Ovary (tissue), 7 donors: ENCODE measurements at regions not wholly inside any gene's neighbourhood (a gene's known extent, or its start where the extent isn't known, plus 50 kb on each side); places are given as distances from the start of the nearest gene placed in this dataset.

Experiments used
- DNase-seq, 5 donors: peaks; one replicate each; pipeline ENCODE4 v3.0.0-alpha.2; 2019 to 2020
- H3K27ac ChIP-seq, 2 donors: fragments of 200-600 bp; one replicate each; pipeline versions ENCODE4 v1.5.1 to v1.8.0; 2019 to 2022
- H3K27me3 ChIP-seq: fragments of 200-600 bp; one replicate; pipeline ENCODE4 v1.8.0; 2022
- H3K36me3 ChIP-seq: fragments of 200-600 bp; sonication (generic); one replicate; pipeline ENCODE4 v1.5.1; 2019
- H3K4me1 ChIP-seq: one replicate; pipeline ENCODE4 v1.8.1; 2013; ENCODE audit warnings: mild to moderate bottlenecking, moderate library complexity; ENCODE audit not compliant: insufficient read depth
- H3K4me3 ChIP-seq: fragments of 200-600 bp; sonication (generic); one replicate; pipeline ENCODE4 v1.5.1; 2017
- H3K9me3 ChIP-seq, 2 donors: fragments of 200-600 bp in 1 of 2; sonication (generic) in 1 of 2; one replicate each; pipeline versions ENCODE4 v1.5.1 to v1.8.1; 2013 to 2019; ENCODE audit warnings: mild to moderate bottlenecking in 1 of 2, moderate library complexity in 1 of 2
- EP300 ChIP-seq: sonication (generic); formaldehyde crosslinking; IDR thresholded peaks from one replicate; pipeline ENCODE4 v1.6.1; 2017; ENCODE audit warnings: antibody characterized with exemption
- POLR2A ChIP-seq: fragments of 450-650 bp; IDR thresholded peaks from one replicate; pipeline ENCODE4 v1.6.1; 2017; ENCODE audit warnings: antibody characterized with exemption, mild to moderate bottlenecking, moderate library complexity
- WGBS, 3 donors: extraction: QIAGEN DNeasy Blood & Tissue Kit in 1 of 3; methylation state at CpG; one replicate each; pipeline versions ENCODE4 v1.1.5 to v1.1.7; 2013 to 2017; 5-methylcytosine and 5-hydroxymethylcytosine counted together
- intact Hi-C, 4 donors: fragments of 100-400 bp; cut with DNase I; formaldehyde crosslinking; loops; one replicate each; pipeline versions ENCODE4 v1.11.0 to v1.15.1; 2022 to 2023
- TF ChIP-seq, protein P1 (sequence below), 3 donors: fragments of 450-650 bp in 2 of 3; fragments of 200-600 bp in 1 of 3; IDR thresholded peaks; one replicate each; pipeline versions ENCODE4 v1.5.1 to v1.8.0; 2016 to 2022; ENCODE audit warnings: antibody characterized with exemption in 3 of 3, mild to moderate bottlenecking in 1 of 3
- donor health status: DM: no; HTN: no; CAD: no; lungs with moderate emphysema.
- donor health status: DM: no; HTN: no; CAD: no.
- donor health status: Bipolar disorder and iron deficiency.
- donor health status: DM: no; HTN: no; CAD: no.
- donor health status: DM: yes; HTN: yes; CAD: no.

GRCh38 chr7:47094462-47094861 is 487.4 kb downstream of the TNS3 start:
- intact Hi-C loops: no loop called here
- no peaks in the 10 kb centered on the region for H3K36me3 ChIP-seq
- no peak for DNase-seq
- no peak overlapping the region for H3K4me3 ChIP-seq
- no peaks in the 10 kb centered on the region for H3K9me3 ChIP-seq
- WGBS, 3 donors: 93 to 96% (median 96%) methylated on average over 7 of the region's 7 CpGs
- no peaks in the 10 kb centered on the region for H3K4me1 ChIP-seq
- TF ChIP-seq EP300: no peak
- no peak for TF ChIP-seq POLR2A
- TF ChIP-seq, protein P1, sequence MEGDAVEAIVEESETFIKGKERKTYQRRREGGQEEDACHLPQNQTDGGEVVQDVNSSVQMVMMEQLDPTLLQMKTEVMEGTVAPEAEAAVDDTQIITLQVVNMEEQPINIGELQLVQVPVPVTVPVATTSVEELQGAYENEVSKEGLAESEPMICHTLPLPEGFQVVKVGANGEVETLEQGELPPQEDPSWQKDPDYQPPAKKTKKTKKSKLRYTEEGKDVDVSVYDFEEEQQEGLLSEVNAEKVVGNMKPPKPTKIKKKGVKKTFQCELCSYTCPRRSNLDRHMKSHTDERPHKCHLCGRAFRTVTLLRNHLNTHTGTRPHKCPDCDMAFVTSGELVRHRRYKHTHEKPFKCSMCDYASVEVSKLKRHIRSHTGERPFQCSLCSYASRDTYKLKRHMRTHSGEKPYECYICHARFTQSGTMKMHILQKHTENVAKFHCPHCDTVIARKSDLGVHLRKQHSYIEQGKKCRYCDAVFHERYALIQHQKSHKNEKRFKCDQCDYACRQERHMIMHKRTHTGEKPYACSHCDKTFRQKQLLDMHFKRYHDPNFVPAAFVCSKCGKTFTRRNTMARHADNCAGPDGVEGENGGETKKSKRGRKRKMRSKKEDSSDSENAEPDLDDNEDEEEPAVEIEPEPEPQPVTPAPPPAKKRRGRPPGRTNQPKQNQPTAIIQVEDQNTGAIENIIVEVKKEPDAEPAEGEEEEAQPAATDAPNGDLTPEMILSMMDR (IDR thresholded peaks at IDR 0.05): no peak
- H3K27ac ChIP-seq: no peak overlapping the region
- no peaks in the 10 kb centered on the region for H3K27me3 ChIP-seq

DNA sequence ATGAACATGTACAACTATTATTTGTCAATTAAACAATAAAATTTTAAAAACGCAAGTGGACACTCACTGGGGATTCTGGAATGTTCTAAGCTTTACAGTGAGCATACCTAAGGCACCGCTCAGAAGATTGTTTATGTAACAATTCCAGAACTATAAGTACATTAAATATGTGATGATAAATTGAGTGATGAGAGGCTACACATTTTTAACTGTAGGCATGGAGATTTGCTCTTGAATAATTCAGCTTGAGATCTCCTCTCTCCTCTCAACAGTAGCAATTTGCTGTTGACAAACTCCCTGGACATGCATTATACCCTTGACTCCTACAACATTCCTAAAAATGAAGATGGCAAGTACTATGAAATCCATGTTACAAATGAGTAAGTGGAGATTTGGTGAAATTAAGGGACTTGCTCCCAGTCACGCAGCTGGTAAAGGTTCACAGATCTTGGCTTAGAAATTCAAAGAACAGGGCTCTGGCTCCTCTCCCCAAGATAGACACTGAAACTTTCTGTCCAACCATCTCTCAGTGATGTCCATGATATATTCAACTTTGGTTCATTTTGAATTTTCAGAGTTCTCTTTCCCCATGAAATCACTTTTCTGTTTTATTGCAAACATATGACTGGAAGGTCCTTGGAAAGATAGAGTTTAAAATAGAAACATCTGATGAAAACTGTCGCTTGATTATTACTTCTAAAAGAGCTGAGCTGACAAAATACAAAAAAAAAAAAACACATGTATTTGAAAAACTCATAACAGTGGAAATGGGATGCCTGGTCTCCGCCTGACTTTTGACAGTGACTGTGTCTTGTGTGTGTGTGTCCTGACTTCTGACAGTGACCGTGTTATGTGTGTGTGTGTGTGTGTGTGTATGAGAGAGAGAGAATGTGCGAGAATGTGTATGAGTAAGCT is 488.3 kb downstream of the TNS3 start:
- WGBS, 3 donors: 78 to 86% (median 81%) methylated on average over 7 of the region's 7 CpGs
- Histone ChIP-seq H3K36me3 (no peaks in the 10 kb centered on the region), H3K4me1 (no peaks in the 10 kb centered on the region), H3K27me3 (no peaks in the 10 kb centered on the region), H3K27ac (no peak overlapping the region), H3K9me3 (no peaks in the 10 kb centered on the region), H3K4me3 (no peak overlapping the region)
- DNase-seq: no peak
- TF ChIP-seq POLR2A (no peak), EP300 (no peak)
- TF ChIP-seq, protein P1 (IDR thresholded peaks at IDR 0.05): no peak
- intact Hi-C loops: no loop called here

GRCh38 chr7:47092336-47092735 is 489.6 kb downstream of the TNS3 start:
- intact Hi-C loops: no loop called here

DNA sequence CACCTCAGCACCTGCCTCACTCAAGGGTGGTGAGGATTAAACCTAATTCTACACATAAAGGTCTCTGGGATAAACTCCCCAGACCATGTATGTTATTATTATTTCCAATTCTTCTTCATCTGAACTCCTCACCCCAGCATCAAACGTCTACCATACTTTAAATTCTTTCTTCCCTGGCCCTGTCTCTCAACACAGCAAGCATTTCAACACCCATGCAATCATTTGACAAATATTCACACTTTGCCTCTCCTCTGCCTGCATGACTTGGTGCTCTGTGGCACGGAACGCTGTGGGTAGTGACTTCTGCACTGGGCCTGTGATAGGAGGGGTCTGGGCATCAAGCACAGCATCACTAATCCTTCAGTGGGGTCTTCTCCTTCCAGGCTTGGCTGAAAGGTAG is 490.8 kb downstream of the TNS3 start:
- DNase-seq: no peak
- Histone ChIP-seq H3K36me3 (no peaks in the 10 kb centered on the region), H3K4me1 (peaks cover 2% of the 10 kb centered on the region), H3K9me3 (no peaks in the 10 kb centered on the region), H3K4me3 (no peak overlapping the region), H3K27ac (no peak overlapping the region), H3K27me3 (no peaks in the 10 kb centered on the region)
- no peak for TF ChIP-seq EP300
- TF ChIP-seq POLR2A: no peak
- TF ChIP-seq, protein P1 (IDR thresholded peaks at IDR 0.05): no peak
- intact Hi-C loops: no loop called here
- 77 to 81% (median 77%) methylated on average over 3 of the region's 3 CpGs for WGBS, 3 donors

More at GRCh38 chr7:47092336-47092735, 489.6 kb downstream of the TNS3 start:
- H3K9me3 ChIP-seq: no peaks in the 10 kb centered on the region
- peaks cover 2% of the 10 kb centered on the region for H3K4me1 ChIP-seq
- no peak for TF ChIP-seq EP300
- TF ChIP-seq POLR2A: no peak
- TF ChIP-seq, protein P1 (IDR thresholded peaks at IDR 0.05): no peak
- no peak overlapping the region for H3K27ac ChIP-seq
- no peak for DNase-seq
- no peak overlapping the region for H3K4me3 ChIP-seq
- no peaks in the 10 kb centered on the region for H3K36me3 ChIP-seq
- no peaks in the 10 kb centered on the region for H3K27me3 ChIP-seq
